Left lung (tissue), 4 donors: ENCODE measurements at regions not wholly inside any gene's neighbourhood (a gene's known extent, or its start where the extent isn't known, plus 50 kb on each side); places are given as distances from the start of the nearest gene placed in this dataset.

ENCODE experiments used
- ATAC-seq: fragments of 200-7000 bp; cut with Tn5 transposase; one replicate; pipeline ENCODE4 v1.9.1; 2020; ENCODE audit warnings: moderate library complexity
- DNase-seq, 4 donors: peaks; one replicate each; pipeline ENCODE4 v3.0.0-alpha.2; 2013 to 2020
- H3K27ac ChIP-seq, 2 donors: fragments of 200-600 bp; sonication (generic) in 1 of 2; one replicate each; pipeline versions ENCODE4 v1.5.0 to v1.8.0; 2020 to 2021
- H3K27me3 ChIP-seq, 2 donors: fragments of 200-600 bp; sonication (generic) in 1 of 2; one replicate each; pipeline versions ENCODE4 v1.5.0 to v1.8.0; 2020 to 2021
- H3K36me3 ChIP-seq, 2 donors: fragments of 200-600 bp; sonication (generic) in 1 of 2; one replicate each; pipeline versions ENCODE4 v1.5.0 to v1.8.0; 2020 to 2021
- H3K4me1 ChIP-seq, 2 donors: fragments of 200-600 bp; one replicate each; pipeline ENCODE4 v1.8.0; 2021
- H3K4me3 ChIP-seq, 2 donors: fragments of 200-600 bp; sonication (generic) in 1 of 2; one replicate each; pipeline versions ENCODE4 v1.5.0 to v1.8.0; 2020 to 2021; ENCODE audit warnings: mild to moderate bottlenecking in 1 of 2
- H3K9me3 ChIP-seq, 2 donors: fragments of 200-600 bp; sonication (generic) in 1 of 2; one replicate each; pipeline versions ENCODE4 v1.5.0 to v1.8.0; 2020 to 2021
- intact Hi-C, 2 donors: fragments of 100-400 bp; cut with DNase I; formaldehyde crosslinking; loops; one replicate each; pipeline versions ENCODE4 v1.11.2 to v1.14.2; 2022
- TF ChIP-seq, protein P1 (sequence below), 2 donors: fragments of 200-600 bp; sonication (generic) in 1 of 2; IDR thresholded peaks; one replicate each; pipeline versions ENCODE4 v1.5.0 to v1.8.0; 2021; ENCODE audit warnings: antibody characterized with exemption in 2 of 2
- donor health status: DM: no; HTN: yes; CAD: no.
- donor health status: DM: no; HTN: no; CAD: no.

DNA sequence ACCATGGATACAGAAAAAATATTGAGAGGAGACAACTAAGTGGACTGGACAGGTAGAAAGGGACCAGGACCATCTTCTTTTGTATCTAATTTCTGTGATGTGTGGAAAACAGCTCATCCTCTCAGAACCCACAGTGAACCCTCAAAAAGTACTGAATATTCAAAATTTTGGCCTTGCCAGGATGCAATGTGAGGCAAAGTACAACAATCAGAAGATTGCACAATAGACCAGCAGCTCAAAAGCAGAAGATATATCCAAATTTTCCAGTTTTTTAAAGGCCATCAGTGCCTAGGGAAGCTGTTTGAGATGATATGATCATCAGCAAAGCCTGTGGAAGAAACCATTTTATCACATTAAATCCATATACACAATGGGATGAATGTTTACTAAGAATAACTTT lies 973.3 kb upstream of the MIR17HG start:
- Histone ChIP-seq H3K27me3 (no peaks in the 10 kb centered on the region), H3K27ac (no peak overlapping the region), H3K36me3 (no peaks in the 10 kb centered on the region), H3K4me3 (no peak overlapping the region), H3K9me3 (peaks cover 0 to 4% of the 10 kb centered on the region in 2 donors), H3K4me1 (no peaks in the 10 kb centered on the region)
- ATAC-seq (no peak), DNase-seq (no peak)
- intact Hi-C loops: no loop called here
- TF ChIP-seq, protein P1, sequence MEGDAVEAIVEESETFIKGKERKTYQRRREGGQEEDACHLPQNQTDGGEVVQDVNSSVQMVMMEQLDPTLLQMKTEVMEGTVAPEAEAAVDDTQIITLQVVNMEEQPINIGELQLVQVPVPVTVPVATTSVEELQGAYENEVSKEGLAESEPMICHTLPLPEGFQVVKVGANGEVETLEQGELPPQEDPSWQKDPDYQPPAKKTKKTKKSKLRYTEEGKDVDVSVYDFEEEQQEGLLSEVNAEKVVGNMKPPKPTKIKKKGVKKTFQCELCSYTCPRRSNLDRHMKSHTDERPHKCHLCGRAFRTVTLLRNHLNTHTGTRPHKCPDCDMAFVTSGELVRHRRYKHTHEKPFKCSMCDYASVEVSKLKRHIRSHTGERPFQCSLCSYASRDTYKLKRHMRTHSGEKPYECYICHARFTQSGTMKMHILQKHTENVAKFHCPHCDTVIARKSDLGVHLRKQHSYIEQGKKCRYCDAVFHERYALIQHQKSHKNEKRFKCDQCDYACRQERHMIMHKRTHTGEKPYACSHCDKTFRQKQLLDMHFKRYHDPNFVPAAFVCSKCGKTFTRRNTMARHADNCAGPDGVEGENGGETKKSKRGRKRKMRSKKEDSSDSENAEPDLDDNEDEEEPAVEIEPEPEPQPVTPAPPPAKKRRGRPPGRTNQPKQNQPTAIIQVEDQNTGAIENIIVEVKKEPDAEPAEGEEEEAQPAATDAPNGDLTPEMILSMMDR (IDR thresholded peaks at IDR 0.05): no peak

DNA sequence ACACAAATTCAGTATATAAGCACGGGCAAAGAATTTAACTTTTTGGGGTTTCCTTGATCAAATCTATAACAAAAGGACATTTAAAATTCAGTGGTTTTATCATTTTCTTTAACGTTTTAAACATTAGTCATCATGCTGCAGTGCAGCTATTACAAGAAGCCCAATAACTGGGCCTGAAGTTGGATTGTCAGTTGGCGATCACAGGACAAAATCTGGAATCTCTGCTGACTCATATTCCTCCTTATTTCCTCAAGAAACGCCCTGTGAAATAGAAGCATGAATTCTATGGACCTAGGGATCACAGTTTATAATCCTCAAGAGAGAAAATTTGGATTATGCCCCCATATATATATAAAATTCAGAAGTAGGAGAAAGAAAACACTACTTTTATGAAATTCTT lies 971.6 kb upstream of the MIR17HG start:
- TF ChIP-seq, protein P1 (IDR thresholded peaks at IDR 0.05): no peak
- ATAC-seq (no peak), DNase-seq (no peak)
- Histone ChIP-seq H3K27ac (no peak overlapping the region), H3K27me3 (no peaks in the 10 kb centered on the region), H3K4me3 (no peak overlapping the region), H3K36me3 (no peaks in the 10 kb centered on the region), H3K4me1 (no peaks in the 10 kb centered on the region), H3K9me3 (peaks cover 0 to 4% of the 10 kb centered on the region in 2 donors)
- intact Hi-C loops: no loop called here

DNA sequence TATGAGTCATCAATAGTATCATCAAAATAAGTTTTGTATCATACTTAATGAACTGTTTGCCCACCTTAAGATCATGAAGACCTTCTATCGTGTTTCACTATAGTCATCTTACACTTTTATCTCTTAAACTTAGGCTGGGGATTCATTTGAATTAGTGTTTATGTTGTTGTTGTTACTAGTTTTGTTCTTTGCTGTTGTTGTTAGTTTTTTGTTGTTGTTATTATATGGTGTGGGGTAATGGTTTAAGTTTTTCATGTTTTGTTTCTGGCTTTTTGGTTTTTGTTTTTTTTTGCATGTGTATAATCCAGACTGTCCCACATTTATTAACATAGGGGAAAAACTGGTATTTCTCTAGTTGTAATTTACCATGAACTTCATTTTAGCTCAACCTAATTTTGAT lies 965.1 kb upstream of the MIR17HG start:
- H3K27ac ChIP-seq: no peak overlapping the region
- no peaks in the 10 kb centered on the region for H3K27me3 ChIP-seq
- H3K9me3 ChIP-seq: peaks cover 0 to 1% of the 10 kb centered on the region in 2 donors
- TF ChIP-seq, protein P1 (IDR thresholded peaks at IDR 0.05): no peak
- ATAC-seq (no peak), DNase-seq (no peak)
- no peaks in the 10 kb centered on the region for H3K4me1 ChIP-seq
- H3K36me3 ChIP-seq: no peaks in the 10 kb centered on the region
- H3K4me3 ChIP-seq: no peak overlapping the region
- intact Hi-C loops: no loop called here

GRCh38 chr13:90385781-90386489 lies 961.6 kb upstream of the MIR17HG start:
- intact Hi-C loops: no loop called here
- ATAC-seq (no peak), DNase-seq (no peak)
- Histone ChIP-seq H3K4me3 (no peak overlapping the region), H3K9me3 (peaks cover 0 to 10% of the 10 kb centered on the region in 2 donors), H3K27ac (no peak overlapping the region), H3K27me3 (no peaks in the 10 kb centered on the region), H3K4me1 (no peaks in the 10 kb centered on the region), H3K36me3 (no peaks in the 10 kb centered on the region)
- TF ChIP-seq, protein P1 (IDR thresholded peaks at IDR 0.05): no peak

DNA sequence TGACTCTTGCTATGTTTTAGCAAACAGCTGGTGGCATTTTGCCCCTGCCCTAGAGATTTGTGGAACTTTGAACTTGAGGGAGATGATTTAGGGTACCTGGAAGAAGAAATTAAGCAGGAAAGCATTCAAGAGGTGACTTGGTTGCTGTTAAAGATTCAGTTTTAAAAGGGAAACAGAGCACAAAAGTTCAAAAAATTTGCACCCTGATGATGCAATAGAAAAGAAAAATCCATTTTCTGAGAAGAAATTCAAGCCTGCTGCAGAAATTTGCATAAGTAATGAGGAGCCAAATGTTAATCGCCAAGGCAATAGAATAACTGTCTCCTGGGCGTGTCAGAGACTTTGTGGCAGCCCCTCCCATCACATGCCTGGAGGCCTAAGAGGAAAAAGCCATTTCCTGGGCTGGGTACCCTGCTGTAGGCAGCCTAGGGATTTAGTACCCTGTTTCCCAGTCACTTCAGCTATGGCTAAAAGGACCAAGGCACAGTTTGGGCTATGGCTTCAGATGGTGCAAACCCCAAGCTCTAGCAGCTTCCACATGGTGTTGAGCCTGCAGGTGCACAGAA lies 958.5 kb upstream of the MIR17HG start:
- TF ChIP-seq, protein P1 (IDR thresholded peaks at IDR 0.05): no peak
- no peak overlapping the region for H3K27ac ChIP-seq
- ATAC-seq (no peak), DNase-seq (no peak)
- no peaks in the 10 kb centered on the region for H3K27me3 ChIP-seq
- H3K36me3 ChIP-seq: no peaks in the 10 kb centered on the region
- H3K9me3 ChIP-seq: peaks cover 0 to 10% of the 10 kb centered on the region in 2 donors
- intact Hi-C loops: no loop called here
- no peaks in the 10 kb centered on the region for H3K4me1 ChIP-seq
- H3K4me3 ChIP-seq: no peak overlapping the region
